Esophagus muscularis mucosa (tissue), 4 donors: ENCODE measurements at regions not wholly inside any gene's neighbourhood (a gene's known extent, or its start where the extent isn't known, plus 50 kb on each side); places are given as distances from the start of the nearest gene placed in this dataset.

Source experiments
- CTCF ChIP-seq, 3 experiments: fragments of 200-600 bp in 2 of 3; fragments of 450-650 bp in 1 of 3; sonication (generic) in 2 of 3; IDR thresholded peaks; one replicate each; pipeline ENCODE4 v1.5.1; 2017 to 2019; ENCODE audit warnings: antibody characterized with exemption in 3 of 3, mild to moderate bottlenecking in 2 of 3, moderate library complexity in 1 of 3
- EP300 ChIP-seq: sonication (generic); formaldehyde crosslinking; IDR thresholded peaks from one replicate; pipeline ENCODE4 v1.6.1; 2017; ENCODE audit warnings: antibody characterized with exemption
- POLR2A ChIP-seq: fragments of 450-650 bp; IDR thresholded peaks from one replicate; pipeline ENCODE4 v1.6.1; 2017; ENCODE audit warnings: antibody characterized with exemption, moderate library complexity, mild to moderate bottlenecking, low read depth
- POLR2AphosphoS5 ChIP-seq, 2 donors: sonication (generic); formaldehyde crosslinking; IDR thresholded peaks; one replicate each; pipeline ENCODE4 v1.6.1; 2017; ENCODE audit warnings: antibody characterized with exemption in 2 of 2

GRCh38 chr6:129965096-129965495 lies 53.3 kb upstream of the L3MBTL3 start:
- TF ChIP-seq POLR2A (no peak), CTCF (IDR thresholded peaks at IDR 0.05) (no peak), EP300 (no peak), POLR2AphosphoS5 (IDR thresholded peaks at IDR 0.05) (no peak)
